GM19463 (cell line): ENCODE measurements at regions not wholly inside any gene's neighbourhood (a gene's known extent, or its start where the extent isn't known, plus 50 kb on each side); places are given as distances from the start of the nearest gene placed in this dataset.

Source experiments
- ATAC-seq: cut with Tn5 transposase; IDR thresholded peaks from one replicate; pipeline ENCODE4 v1.9.1; 2021; ENCODE audit warnings: mild to moderate bottlenecking, moderate library complexity; ENCODE audit not compliant: unreplicated experiment

GRCh38 chr7:148472406-148472805 is 118.2 kb upstream of the C7orf33 start:
- ATAC-seq = no peak

GRCh38 chr7:148473703-148474480 is 116.7 kb upstream of the C7orf33 start:
- no peak for ATAC-seq

GRCh38 chr7:148474481-148475025 is 116.0 kb upstream of the C7orf33 start:
- ATAC-seq = no peak

GRCh38 chr7:148478551-148478950 is 112.0 kb upstream of the C7orf33 start:
- ATAC-seq = no peak

GRCh38 chr7:148480479-148481146 is 110.0 kb upstream of the C7orf33 start:
- ATAC-seq = no peak

- ATAC-seq = no peak
These were observed 109.4 kb upstream of the C7orf33 start for GRCh38 chr7:148481147-148481526.

- ATAC-seq = no peak
These were observed 108.5 kb upstream of the C7orf33 start for GRCh38 chr7:148481971-148482626.

GRCh38 chr7:148483515-148484308 is 106.9 kb upstream of the C7orf33 start:
- ATAC-seq = no peak

GRCh38 chr7:148484486-148484885 is 106.1 kb upstream of the C7orf33 start:
- no peak for ATAC-seq

- no peak for ATAC-seq
These were observed 104.9 kb upstream of the C7orf33 start for GRCh38 chr7:148485618-148486017.

- no peak for ATAC-seq
These were observed 103.6 kb upstream of the C7orf33 start for GRCh38 chr7:148486937-148487336.

- ATAC-seq = no peak
These were observed 102.7 kb upstream of the C7orf33 start for GRCh38 chr7:148487912-148488311.

- ATAC-seq = no peak
These were observed 100.9 kb upstream of the C7orf33 start for GRCh38 chr7:148489678-148490077.

GRCh38 chr7:148492157-148492860 is 98.3 kb upstream of the C7orf33 start:
- no peak for ATAC-seq

- ATAC-seq = no peak
These were observed 95.0 kb upstream of the C7orf33 start for GRCh38 chr7:148495605-148496004.

GRCh38 chr7:148500978-148501377 is 89.6 kb upstream of the C7orf33 start:
- no peak for ATAC-seq

- ATAC-seq = no peak
These were observed 86.6 kb upstream of the C7orf33 start for GRCh38 chr7:148503900-148504487.

- no peak for ATAC-seq
These were observed 84.8 kb upstream of the C7orf33 start for GRCh38 chr7:148505645-148506375.

GRCh38 chr7:148507064-148507573 is 83.4 kb upstream of the C7orf33 start:
- ATAC-seq = peak; percentile 92
